UCSD-AML1 (cell line): ENCODE measurements at regions not wholly inside any gene's neighbourhood (a gene's known extent, or its start where the extent isn't known, plus 50 kb on each side); places are given as distances from the start of the nearest gene placed in this dataset.

Experiments used
- DNase-seq: peaks from one replicate; lab custom pipeline; 2025; ENCODE audit not compliant: unreplicated experiment; lab: John Stamatoyannopoulos, UW

DNA sequence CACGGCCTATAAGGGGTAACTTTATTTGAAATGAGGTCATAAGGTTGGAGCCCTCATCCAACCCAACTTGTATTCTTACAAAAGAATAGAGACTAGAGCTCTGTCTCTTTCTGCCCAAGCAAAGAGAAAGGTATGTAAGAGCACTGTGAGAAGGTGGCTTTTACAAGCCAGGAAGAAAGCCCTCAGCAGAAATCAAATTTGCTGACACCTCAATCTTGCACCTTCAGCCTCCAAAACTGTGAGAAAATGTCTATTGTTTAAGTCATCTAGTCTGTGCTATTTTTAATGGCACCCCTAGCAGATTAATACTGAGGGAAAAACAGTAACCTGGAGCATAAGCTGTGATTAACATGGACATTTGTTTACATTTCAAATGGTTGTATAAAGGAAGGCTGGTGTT, 860.7 kb downstream of the PCDH7 start:
- no peak for DNase-seq

DNA sequence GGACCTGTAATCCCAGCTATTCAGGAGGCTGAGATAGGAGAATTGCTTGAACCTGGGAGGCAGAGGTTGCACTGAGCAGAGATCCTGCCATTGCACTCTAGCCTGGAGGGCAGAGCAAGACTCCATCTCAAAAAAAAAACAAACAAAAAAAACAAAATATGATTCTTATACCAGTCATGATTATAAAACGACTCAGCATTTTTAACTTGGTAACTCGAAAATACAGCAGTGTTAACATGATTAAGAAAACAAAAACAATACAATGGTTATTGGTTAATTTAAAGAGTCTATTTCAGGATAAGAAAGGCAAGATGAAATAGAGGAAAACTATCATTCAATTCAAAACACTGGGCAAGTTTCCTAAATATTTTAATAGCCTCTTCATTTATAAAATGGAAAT, 865.3 kb downstream of the PCDH7 start:
- DNase-seq, result no peak

DNA sequence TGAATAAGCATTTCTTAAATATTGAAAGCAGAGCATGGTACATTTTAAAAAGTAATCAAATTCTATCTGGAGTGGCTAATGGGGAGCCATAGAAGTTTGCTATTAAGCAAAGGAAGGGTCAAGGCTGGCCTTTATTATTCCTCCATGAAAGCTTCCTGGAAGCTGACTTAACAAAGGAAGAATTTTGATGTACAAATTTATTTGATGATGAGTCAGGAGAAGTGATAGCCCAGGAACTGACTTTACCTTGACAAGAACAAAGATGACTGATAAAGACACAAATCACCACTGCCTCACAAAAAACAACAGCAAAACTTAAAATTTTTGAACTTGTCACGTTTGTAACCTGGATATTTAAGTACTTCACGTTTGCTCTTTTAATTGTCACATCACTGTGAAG, 872.1 kb downstream of the PCDH7 start:
- no peak for DNase-seq

DNA sequence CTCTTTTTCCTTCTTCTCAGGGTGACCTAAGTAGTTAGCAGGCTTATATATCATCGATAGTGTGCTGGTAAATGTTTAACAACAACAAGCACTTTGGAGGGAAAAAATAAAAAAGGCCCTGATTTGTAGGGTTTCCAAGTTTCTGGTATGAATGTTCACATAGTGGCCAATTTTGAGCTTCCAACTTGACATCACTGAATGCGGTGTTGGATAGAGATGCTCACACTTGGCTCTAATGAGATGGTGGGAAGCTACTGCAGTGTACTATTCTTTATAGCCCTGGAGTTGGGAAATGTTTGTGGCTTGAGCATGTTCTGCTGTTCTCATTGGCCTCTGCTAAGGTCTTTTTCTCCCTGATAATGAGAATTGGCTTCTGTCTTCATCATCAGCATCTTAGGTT, 875.3 kb downstream of the PCDH7 start:
- DNase-seq, result no peak

DNA sequence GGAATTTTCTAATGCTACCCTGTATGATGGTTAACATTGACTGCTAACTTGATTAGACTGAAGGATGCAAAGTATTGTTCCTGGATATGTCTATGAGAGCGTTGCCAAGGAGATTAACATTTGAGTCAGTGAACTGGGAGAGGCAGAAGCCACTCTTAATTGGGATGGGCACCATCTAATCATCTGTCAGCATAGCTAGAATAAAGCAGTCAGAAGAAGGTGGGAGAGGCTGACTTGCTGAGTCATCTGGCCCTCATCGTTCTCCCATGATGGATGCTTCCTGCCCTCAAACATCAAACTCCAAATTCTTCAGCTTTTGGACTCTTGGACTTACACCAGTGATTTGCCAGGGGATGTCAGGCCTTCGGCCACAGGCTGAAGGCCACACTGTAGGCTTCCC, 878.5 kb downstream of the PCDH7 start:
- DNase-seq, result no peak

DNA sequence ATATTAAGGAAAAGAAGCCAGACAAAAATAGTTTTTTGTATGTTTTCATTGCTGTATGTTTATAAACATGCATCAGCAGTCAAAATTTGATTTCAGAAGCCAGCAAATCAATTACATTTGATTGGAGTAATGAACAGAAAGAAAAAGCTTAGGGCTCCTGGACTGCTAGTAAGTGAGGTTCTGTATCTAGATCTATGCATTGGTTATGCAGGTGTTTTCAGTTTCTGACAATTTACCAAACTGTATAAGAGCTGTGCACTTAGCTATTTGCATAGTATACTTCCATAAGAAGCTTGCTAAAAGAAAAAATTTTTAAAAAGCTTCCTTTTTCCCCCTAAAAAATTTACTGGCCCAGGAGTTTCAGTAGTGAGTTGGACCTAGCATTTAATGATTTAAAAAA, 881.6 kb downstream of the PCDH7 start:
- no peak for DNase-seq

DNA sequence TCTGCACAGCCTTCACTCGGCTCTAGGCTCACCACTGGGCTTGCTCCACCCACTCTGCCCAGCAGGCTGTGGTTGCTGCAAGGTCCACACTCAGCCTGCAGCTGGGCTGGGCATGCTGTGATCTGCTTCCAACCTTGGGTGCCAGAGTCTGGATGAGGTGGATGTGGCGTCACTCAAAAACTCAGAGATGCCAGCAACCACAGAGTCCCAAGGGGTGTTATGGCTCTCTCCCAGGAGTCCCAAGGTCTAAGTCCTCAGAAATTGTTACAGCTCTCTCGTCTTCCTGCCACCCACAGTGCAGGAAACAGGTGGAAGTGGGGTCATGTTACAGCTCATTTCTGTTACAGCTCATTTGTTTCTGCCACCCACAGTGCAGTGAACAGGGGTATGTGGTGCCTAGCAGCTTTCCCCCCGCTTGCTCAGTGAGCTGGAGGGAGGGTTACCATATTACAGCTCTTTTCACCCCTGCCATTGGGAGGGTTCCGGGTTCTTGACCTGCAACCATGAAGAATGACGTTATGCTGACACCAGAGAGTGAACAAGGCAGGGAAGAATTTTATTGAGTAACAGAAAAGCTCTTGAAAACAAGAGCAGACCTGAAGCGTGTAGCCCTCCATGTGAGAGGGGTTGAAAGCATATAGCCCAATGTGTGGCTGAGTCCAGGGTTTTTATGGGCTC, 893.9 kb downstream of the PCDH7 start:
- peak; percentile 13 for DNase-seq

DNA sequence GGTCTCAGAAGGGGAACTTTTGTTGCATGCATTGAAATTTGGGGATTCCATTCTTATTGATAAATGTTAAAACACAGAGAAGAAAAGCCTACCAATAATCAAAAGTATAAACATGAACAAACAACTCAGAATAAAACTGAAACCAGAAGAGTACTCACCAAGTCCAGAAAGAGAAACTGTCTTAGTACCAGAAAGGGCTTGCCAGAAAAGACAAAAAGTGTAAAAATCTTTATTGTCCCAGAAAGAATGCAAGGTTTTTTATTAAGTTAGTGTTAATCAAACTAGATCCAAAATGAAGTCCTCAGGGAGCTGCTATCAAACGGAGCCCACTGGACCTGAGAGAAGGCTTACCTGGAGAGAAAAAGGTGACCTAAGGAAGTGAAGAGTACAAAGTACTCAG, 897.5 kb downstream of the PCDH7 start:
- no peak for DNase-seq

DNA sequence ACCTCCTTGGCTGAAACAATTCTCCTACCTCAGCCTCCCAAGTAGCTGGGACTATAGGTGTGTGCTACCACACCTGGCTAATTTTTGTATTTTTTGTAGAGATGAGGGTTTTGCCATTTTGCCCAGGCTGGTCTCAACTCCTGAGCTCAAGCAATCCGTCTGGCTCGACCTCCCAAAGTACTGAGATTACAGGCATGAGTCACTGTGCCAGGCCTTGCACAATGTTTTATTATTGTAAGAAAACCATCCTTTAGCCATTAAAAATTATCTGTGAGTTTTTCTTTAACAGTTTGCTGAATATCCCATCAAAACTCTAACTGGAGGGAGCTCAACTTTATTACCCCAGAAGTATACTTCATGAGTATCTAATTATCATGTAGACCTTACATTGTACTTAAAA, 900.3 kb downstream of the PCDH7 start:
- no peak for DNase-seq

DNA sequence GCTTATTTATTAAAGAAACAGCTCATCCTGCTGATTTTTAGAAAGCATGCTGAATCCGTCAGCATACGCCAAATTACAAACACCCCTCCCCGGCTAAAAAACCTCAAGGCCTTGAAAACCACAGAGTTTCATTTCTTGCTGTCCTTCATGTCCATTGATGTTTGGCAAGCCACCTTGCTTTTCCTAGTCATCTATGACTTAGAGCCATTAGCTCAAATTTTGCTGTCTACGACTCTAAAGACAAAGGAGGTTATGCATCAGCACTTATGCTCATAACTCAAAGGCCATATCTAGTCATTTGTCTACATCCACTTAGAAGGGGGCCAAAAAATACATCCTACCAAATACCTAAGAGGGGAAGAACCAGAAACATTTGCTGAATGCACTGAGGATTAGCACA, 925.1 kb downstream of the PCDH7 start:
- no peak for DNase-seq

DNA sequence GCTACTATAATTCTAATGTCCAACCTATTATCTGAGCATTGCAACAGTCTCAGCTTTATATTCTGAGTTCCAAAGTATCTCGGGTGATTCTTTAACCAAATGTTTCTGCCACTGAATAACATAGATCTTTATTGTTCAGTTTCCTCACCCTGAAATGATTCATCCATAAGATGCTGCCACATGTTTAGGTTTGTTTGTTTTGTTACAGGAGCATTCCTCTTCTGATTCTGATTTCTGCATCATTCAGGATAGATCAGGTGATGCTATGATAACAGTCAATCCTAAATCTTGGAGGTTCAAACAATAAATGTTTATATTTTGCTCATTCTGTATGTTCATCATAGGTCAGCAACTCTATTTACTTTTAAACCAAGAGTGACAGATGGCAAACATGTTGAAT, 927.6 kb downstream of the PCDH7 start:
- no peak for DNase-seq

DNA sequence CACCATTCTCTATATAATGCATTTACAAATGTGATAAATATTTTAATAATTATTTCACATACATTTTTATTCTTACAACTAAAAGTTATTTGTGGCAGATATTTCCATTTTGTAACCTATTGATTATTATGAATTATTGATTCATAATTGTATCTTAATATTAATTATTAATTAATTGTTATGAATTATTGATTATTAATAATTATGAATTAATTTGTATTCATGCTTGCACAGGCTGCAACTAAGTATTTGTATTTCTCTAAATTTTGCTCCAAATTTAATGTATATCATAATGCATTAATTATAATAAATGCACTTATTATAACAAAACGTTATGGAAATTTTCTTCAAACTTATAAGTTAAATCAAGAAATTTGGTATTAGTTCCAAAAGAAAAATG, 929.7 kb downstream of the PCDH7 start:
- DNase-seq, result no peak

DNA sequence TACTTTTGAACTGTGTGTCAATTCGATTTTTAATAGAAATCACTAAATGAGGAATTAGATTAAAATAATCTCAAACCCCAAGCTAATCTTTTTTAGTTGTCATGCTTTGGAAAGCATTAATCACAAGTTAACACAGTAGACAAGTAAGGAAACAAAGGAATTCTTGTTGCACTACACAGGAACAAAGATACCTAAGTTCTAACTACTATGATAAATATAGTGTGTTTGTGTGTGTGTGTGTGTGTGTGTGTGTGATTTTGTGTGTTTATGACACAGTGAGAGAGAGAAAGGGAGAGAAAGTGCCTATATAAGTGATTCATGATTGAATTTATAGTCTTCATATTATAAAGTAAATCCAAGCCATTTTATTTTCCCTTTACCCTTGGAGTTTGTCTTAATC, 931.4 kb downstream of the PCDH7 start:
- no peak for DNase-seq

DNA sequence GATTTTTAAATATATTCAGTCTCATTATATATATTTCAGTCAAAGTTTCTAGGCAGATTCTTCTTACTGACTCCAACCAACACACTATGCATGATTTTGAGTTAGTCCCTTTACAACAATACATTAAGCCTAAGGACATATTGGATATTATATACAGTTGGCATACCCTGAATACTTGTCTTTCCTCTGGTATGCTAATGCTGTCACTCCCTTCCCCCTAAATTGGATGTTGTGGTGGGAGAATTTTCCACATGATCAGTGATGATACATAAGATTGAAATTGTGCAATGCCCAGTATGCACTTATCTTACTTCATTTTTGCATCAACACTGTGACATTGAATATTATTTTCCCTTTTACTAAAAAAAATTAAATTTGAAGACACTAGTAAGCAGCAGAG, 935.2 kb downstream of the PCDH7 start:
- no peak for DNase-seq

DNA sequence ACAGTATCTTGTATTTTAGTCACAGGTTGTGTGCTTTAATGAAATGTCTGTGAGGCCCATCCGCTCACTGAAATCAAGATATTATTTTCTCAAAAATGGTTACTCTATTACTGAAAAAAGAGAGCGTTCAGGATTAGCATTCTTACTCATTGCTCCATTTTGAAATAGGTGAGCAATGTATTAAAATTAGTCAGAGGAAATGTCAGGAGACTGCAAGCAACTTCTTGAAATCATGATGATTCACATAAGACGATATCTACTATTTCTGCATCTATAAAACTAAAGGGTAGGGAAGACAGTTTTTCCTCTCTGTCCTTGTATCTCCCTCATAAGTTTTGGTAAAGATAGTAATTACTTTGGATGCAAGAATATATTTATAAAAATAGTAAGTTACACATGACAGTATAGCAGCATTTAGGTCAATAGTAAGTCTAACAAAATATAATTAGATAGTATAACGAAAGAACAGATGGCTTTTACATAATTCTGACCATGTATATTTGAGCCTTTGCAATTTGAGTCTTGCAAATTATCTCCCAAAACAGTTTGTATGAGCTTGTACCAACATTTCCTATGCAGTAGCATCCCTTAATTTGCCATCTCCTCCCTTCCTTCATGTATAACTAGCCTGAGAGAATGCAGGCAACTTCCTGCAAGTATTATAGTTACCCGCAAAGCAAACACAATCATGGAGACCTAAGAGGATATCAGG, 937.8 kb downstream of the PCDH7 start:
- DNase-seq, result no peak

DNA sequence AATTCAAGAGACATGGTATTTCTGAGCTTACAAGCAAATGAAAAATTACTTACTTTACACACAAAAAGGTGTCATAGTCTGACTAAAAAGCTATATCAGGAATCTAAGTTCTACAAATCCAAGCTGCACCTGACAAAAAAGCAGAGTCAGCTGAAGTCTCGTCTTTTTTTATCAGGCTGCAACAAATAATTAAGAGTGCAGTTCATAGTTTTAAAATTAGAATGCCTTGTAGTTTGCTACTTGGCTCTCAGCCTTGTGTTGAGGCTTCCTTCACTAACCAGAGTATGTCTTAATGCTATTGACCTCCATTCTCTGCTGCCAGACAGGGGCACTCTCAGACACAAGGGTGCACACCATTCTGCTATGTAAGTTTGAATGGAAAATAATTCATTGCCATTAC, 940.7 kb downstream of the PCDH7 start:
- DNase-seq, result no peak

DNA sequence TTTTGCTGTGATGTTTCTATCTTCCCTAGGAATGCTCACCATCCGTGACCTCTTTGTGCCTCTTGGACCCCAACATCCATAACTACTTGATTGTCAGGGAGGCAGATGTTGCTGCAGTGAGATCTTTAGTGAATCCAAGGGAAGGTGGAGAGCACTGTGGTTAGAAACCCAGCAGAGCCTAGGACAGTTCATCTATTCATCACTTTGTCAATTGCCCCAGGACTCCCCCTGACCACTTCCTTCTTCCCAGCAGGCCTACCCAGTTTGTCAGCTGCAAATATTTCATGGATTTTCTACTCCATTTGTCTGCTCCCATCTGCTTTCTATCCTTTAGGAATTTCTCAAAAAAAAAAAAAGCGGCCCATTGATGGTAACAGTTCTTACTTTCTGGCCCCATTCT, 942.8 kb downstream of the PCDH7 start:
- no peak for DNase-seq

DNA sequence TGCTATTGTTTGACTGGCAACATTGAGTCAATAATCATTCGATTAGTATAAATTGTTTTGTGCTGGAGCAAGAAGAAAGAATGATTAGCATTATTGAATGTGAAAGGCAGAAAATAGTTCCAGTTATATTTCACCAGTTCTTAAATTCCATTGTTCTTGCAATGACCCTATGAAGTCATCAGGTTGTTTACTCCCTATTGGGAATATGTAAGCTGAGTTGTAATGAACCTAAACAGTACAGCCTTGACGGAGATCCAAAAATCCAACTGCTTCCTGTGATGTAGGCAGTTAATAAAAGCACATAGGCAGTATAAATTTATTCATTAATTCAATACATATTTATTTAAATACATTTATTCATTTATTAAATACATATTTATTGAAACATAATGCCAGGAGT, 947.5 kb downstream of the PCDH7 start:
- no peak for DNase-seq

DNA sequence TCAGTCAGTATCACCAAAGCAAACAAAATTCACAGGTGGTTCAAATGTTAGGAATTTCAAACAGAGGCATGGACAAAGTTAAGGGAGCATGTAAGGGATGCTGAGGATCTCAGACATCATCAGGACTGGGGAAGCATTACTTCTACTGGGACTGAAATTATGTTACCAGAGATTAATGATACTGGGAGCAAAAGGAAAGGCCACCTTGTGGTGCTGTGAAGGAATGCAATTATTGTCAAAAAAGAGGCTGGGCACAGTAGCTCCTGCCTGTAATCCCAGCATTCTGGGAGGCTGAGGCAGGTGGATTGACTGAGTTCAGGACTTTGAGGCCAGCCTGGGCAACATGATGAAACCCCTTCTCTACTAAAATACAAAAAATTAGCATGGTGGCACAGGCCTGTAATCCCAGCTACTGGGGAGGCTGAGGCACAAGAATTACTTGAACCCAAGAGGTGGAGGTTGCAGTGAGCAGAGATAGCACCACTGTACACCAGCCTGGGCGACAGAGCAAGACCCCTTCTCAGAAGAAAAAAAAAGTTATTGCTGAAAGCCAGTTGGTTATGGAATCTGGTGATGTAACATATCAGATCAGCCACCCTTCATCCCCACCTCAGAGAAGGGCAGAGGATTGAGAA, 954.3 kb downstream of the PCDH7 start:
- peak; percentile 3 for DNase-seq

DNA sequence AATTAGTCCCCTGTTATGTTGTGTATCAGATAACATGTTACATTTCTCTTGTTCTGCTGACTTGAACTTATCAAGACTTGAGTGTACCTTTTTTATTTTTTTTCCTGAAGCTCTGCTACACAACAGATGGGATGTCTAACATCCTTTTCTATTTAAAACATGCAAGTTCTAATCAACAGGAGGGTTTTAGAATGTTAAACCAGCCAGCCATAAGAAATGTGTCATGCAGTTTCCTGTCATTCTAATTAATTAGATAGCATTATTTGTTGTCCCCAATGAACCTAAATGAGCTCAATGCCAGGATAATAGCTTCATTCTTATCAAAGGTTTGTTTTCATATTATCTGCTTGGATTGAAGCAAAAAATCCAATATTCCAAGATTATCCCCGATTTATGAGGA, 958.2 kb downstream of the PCDH7 start:
- no peak for DNase-seq

DNA sequence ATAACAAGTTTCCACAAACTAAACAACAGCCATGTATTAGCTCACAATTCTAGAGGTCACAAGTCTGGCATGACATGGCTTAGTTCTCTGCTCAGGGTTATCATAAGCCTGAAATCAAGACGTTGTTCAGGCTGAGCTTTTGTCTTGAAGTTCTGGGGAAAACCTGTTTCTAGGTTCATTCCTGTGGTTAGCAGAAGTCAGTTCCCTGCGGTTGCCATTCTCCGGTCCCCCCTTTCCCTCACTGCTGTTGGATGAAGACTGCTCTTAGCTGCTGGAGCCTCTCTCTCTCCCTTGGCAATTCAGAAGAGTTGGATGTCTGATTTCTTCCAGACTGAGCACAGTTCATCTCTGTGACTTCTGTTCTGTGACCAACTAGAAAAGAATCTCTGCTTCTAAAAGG, 962.6 kb downstream of the PCDH7 start:
- DNase-seq, result no peak

DNA sequence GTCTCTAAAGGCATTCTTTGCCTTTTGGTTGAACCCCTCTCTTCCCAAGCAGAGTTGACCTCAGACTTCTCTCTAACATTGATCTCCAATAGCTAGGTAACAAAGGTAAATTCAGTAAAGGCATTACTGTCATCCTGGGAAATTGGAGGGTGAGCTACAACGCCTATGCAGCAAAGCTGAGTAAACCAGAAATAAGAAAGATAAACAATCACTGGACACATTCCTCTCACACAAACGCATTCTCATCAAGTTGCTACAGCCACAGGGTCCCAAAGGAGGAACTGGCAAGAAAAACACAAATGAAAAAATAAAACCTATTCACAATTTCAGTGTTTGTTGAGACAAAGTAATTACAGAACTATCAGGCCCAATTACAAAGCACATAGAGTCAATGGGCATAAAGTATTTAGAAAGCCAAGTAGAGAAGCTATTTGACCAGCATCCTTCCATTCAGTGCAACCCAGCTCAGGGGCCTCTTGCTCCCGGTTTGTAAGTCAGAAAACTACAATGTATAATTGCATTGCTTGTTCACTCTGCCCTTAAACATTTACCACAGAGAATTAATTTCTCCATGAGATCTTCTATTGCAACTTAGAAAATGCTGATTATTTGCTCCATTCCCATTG, 967.7 kb downstream of the PCDH7 start:
- DNase-seq, result no peak
